GM23248 (cell line): ENCODE measurements at regions not wholly inside any gene's neighbourhood (a gene's known extent, or its start where the extent isn't known, plus 50 kb on each side); places are given as distances from the start of the nearest gene placed in this dataset.

Experiments
- DNase-seq: peaks from one replicate; pipeline ENCODE4 v3.0.0-alpha.2; 2015
- H2AFZ ChIP-seq: fragments of 200-600 bp; sonication (generic); 2 replicates; pipeline ENCODE4 v1.6.1; 2016; ENCODE audit warnings: antibody characterized with exemption
- H3F3A ChIP-seq: fragments of 200-600 bp; sonication (generic); 2 replicates; pipeline ENCODE4 v1.6.1; 2016; ENCODE audit warnings: mild to moderate bottlenecking, antibody characterized with exemption, mixed run types; ENCODE audit not compliant: insufficient read depth
- H3K27ac ChIP-seq: fragments of 200-600 bp; sonication (generic); 2 replicates; pipeline ENCODE4 v1.5.1; 2016; ENCODE audit warnings: mild to moderate bottlenecking
- H3K27me3 ChIP-seq: fragments of 200-600 bp; sonication (generic); replicated peaks from 2 replicates; pipeline ENCODE4 v1.6.1; 2016; ENCODE audit warnings: mild to moderate bottlenecking; ENCODE audit not compliant: insufficient read depth
- H3K36me3 ChIP-seq: fragments of 200-600 bp; sonication (generic); 2 replicates; pipeline ENCODE4 v1.6.1; 2016; ENCODE audit warnings: low read depth, mild to moderate bottlenecking
- H3K4me1 ChIP-seq: fragments of 200-600 bp; sonication (generic); 2 replicates; pipeline ENCODE4 v1.6.1; 2016; ENCODE audit warnings: mild to moderate bottlenecking; ENCODE audit not compliant: insufficient read depth
- H3K4me2 ChIP-seq: fragments of 200-600 bp; sonication (generic); one replicate; pipeline ENCODE4 v1.6.1; 2016; ENCODE audit warnings: mild to moderate bottlenecking; ENCODE audit not compliant: unreplicated experiment
- H3K4me3 ChIP-seq: fragments of 200-600 bp; sonication (generic); 2 replicates; pipeline ENCODE4 v1.5.1; 2016; ENCODE audit warnings: mild to moderate bottlenecking
- H3K79me2 ChIP-seq: fragments of 200-600 bp; sonication (generic); 2 replicates; pipeline ENCODE4 v1.6.1; 2016; ENCODE audit warnings: mild to moderate bottlenecking; ENCODE audit not compliant: insufficient read depth
- H3K9ac ChIP-seq: fragments of 200-600 bp; sonication (generic); 2 replicates; pipeline ENCODE4 v1.6.1; 2016; ENCODE audit warnings: mild to moderate bottlenecking
- H3K9me2 ChIP-seq: fragments of 200-600 bp; sonication (generic); 2 replicates; pipeline ENCODE4 v1.6.1; 2016; ENCODE audit warnings: mixed run types, mild to moderate bottlenecking, moderate library complexity; ENCODE audit not compliant: insufficient read depth
- H3K9me3 ChIP-seq: fragments of 200-600 bp; sonication (generic); one replicate; pipeline ENCODE4 v1.6.1; 2017; ENCODE audit warnings: low read depth
- H4K20me1 ChIP-seq: fragments of 200-600 bp; sonication (generic); 2 replicates; pipeline ENCODE4 v1.6.0; 2016; ENCODE audit not compliant: insufficient read depth
- EZH2 ChIP-seq: fragments of 200-600 bp; sonication (generic); IDR thresholded peaks from 2 replicates; pipeline ENCODE4 v1.6.1; 2018; ENCODE audit warnings: antibody characterized with exemption, mild to moderate bottlenecking; ENCODE audit not compliant: insufficient read depth, poor library complexity, severe bottlenecking
- EZH2phosphoT487 ChIP-seq: fragments of 200-600 bp; sonication (generic); IDR thresholded peaks from 2 replicates; pipeline ENCODE4 v1.6.1; 2018; ENCODE audit warnings: antibody characterized with exemption, moderate library complexity, mild to moderate bottlenecking, low read depth; ENCODE audit not compliant: insufficient read depth
- WGBS, 2 experiments: methylation state at CpG; one replicate each; pipeline ENCODE4 v1.1.6; 2015 to 2017; ENCODE audit warnings: low lambda C conversion rate in 2 of 2, low coverage in 1 of 2; ENCODE audit errors: missing lambda C conversion rate in 2 of 2; 5-methylcytosine and 5-hydroxymethylcytosine counted together
- in situ Hi-C: fragments of 300-500 bp; cut with MboI; formaldehyde crosslinking; loops from 2 replicates; pipeline ENCODE4 v1.15.0; 2020

DNA sequence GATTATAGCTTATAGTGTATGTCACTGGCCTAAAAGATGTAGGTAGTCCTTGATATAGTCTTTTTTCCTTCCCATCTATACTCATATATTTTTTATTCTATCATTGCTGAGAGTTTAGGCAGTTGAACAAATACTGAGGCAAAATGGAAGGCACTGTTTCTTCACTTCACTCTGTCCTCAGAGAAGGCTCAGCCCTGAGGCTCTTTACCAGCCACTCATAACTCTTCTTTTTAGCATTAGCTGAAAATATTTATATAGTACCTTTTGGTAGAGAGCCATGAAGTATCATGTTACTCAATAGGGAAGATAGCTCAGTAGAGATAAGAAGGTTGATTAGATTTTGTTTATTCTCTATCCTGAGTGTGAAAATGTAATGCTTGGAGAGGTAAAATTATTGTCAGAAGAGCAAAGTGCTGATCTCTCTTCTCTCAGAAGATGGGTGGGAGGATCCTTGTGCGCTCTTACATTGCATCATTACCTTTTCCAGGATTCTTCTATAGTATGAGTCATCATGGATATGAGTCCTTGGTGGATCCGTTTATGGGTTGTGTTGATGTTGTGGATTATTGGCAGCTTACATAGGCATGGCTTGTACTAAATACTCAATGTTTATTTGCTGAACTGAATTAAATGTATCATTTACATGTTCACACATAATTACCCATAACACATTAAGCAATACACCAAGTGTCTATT, 88.1 kb downstream of the ANXA1 start:
- Histone ChIP-seq H3K9me2 (no peaks in the 10 kb centered on the region), H3K27me3 (peaks cover 14% of the 10 kb centered on the region; the same call in 1 of the 2 replicates), H3K9ac (no peak overlapping the region), H3K4me1 (no peaks in the 10 kb centered on the region), H3K36me3 (no peaks in the 10 kb centered on the region), H3K27ac (no peak overlapping the region), H3K9me3 (no peaks in the 10 kb centered on the region), H3K4me2 (no peak overlapping the region), H3K79me2 (no peaks in the 10 kb centered on the region), H3K4me3 (no peak overlapping the region), H3F3A (no peaks in the 10 kb centered on the region), H2AFZ (no peak overlapping the region), H4K20me1 (no peaks in the 10 kb centered on the region)
- in situ Hi-C loops, result no loop called here
- no peak for TF ChIP-seq EZH2phosphoT487
- no peak for TF ChIP-seq EZH2
- DNase-seq, result no peak
- WGBS, 2 experiments, result 43 to 48% methylated on average over 2 of the region's 2 CpGs

DNA sequence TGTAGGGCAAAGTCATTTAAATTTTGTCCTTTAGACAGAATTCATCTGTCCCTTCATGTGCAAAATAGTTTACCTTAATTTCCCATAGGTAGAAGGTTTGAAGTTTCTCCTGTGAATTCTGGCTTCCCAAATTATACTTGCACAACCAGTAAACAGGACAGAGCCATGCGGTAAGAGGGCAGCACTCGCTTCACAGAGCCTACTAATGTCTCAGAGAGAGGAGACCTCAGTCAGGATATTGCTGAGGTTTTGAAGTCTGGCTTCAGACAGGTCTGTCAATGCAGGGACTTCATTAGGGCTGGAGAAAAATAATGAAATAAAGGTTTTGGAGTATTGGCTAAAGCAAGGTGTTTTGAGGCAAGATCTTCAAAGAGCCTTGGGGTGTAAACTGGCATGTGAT, 91.4 kb downstream of the ANXA1 start:
- H3K4me1 ChIP-seq, result no peaks in the 10 kb centered on the region
- H3K9ac ChIP-seq, result no peak overlapping the region
- no peak overlapping the region for H3K4me3 ChIP-seq
- H3K9me2 ChIP-seq, result no peaks in the 10 kb centered on the region
- H3K79me2 ChIP-seq, result no peaks in the 10 kb centered on the region
- no peaks in the 10 kb centered on the region for H3K9me3 ChIP-seq
- H4K20me1 ChIP-seq, result no peaks in the 10 kb centered on the region
- in situ Hi-C loops, result no loop called here
- TF ChIP-seq EZH2 (no peak), EZH2phosphoT487 (no peak)
- no peaks in the 10 kb centered on the region for H3F3A ChIP-seq
- H2AFZ ChIP-seq, result no peak overlapping the region
- DNase-seq, result no peak
- no peaks in the 10 kb centered on the region for H3K36me3 ChIP-seq
- WGBS, 2 experiments, result 27 to 31% methylated on average over 2 of the region's 2 CpGs
- no peak overlapping the region for H3K27ac ChIP-seq
- no peak overlapping the region for H3K4me2 ChIP-seq
- H3K27me3 ChIP-seq, result peaks cover 14% of the 10 kb centered on the region; the same call in 1 of the 2 replicates

DNA sequence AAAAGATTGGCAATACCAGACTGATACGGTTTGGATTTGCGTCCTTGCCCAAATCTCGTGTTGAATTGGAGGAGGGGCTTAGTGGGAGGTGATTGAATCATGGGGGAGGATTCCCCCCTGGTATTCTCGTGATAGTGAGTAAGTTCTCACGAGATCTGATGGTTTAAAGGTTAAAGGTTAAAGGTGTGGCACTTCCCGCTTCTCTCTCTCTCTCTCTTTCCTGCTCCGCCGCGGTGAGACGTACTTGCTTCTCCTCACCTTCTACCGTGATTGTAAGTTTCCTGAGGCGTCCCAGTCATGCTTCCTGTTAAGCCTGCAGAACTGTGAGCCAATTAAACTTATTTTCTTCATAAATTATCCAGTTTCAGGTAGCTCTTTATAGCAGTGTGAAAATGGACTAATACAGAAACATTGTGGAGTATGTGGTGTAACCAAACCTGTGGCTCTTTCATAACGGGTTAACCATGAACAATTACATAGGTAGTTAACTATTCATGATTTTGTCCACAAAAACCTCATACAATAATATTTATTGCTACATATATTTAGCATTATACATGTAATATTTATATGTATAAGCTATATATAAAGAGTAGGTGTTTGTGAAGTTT, 107.5 kb downstream of the ANXA1 start:
- H3F3A ChIP-seq, result no peaks in the 10 kb centered on the region
- H3K4me3 ChIP-seq, result no peak overlapping the region
- H4K20me1 ChIP-seq, result no peaks in the 10 kb centered on the region
- H3K4me1 ChIP-seq, result no peaks in the 10 kb centered on the region
- H3K9ac ChIP-seq, result no peak overlapping the region
- no peaks in the 10 kb centered on the region for H3K27me3 ChIP-seq
- no peak overlapping the region for H3K4me2 ChIP-seq
- no peak overlapping the region for H3K27ac ChIP-seq
- 64 to 65% methylated on average over 13 of the region's 13 CpGs for whole genome bisulfite sequencing, 2 experiments
- no peaks in the 10 kb centered on the region for H3K36me3 ChIP-seq
- TF ChIP-seq EZH2phosphoT487 (no peak), EZH2 (no peak)
- in situ Hi-C loops, result no loop called here
- no peaks in the 10 kb centered on the region for H3K79me2 ChIP-seq
- DNase-seq, result no peak
- H3K9me2 ChIP-seq, result no peaks in the 10 kb centered on the region
- no peak overlapping the region for H2AFZ ChIP-seq
- H3K9me3 ChIP-seq, result no peaks in the 10 kb centered on the region

DNA sequence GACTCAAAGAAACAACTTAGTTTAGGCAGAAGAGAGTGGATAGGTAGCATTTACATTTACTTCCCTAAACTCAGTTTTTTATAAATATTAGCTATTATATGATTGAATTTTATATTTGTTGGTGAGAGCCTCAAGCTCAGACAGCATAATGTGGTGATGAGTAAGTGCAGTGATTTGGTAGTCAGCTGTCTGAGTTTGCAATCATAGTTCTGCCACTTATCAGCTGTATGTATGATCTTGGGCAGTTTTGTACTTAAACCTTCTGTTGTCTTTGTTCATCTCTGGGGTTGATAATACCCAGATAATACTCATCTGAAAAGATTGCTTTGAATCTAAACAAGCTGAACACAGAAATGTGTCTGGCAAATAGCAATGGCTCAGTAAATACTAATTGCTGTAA, 108.8 kb downstream of the ANXA1 start:
- DNase-seq, result no peak
- in situ Hi-C loops, result no loop called here
- Histone ChIP-seq H3K27me3 (no peaks in the 10 kb centered on the region), H2AFZ (no peak overlapping the region), H3K4me3 (no peak overlapping the region), H3K9me3 (no peaks in the 10 kb centered on the region), H3K27ac (no peak overlapping the region), H3K4me2 (no peak overlapping the region), H4K20me1 (no peaks in the 10 kb centered on the region), H3K79me2 (no peaks in the 10 kb centered on the region), H3K36me3 (no peaks in the 10 kb centered on the region), H3K9me2 (no peaks in the 10 kb centered on the region), H3K9ac (no peak overlapping the region), H3K4me1 (no peaks in the 10 kb centered on the region), H3F3A (no peaks in the 10 kb centered on the region)
- TF ChIP-seq EZH2phosphoT487 (no peak), EZH2 (no peak)
